H1 (cell line): ENCODE measurements at regions not wholly inside any gene's neighbourhood (a gene's known extent, or its start where the extent isn't known, plus 50 kb on each side); places are given as distances from the start of the nearest gene placed in this dataset.

Experiments
- KDM5A ChIP-seq: fragments of 200-600 bp; IDR thresholded peaks from 2 replicates; pipeline ENCODE4 v1.7.1; 2012; ENCODE audit warnings: mild to moderate bottlenecking, low read length, inconsistent platforms, mixed read lengths
- POU5F1 ChIP-seq: IDR thresholded peaks from 2 replicates; pipeline ENCODE4 v1.6.1; 2011; ENCODE audit warnings: low read depth, mild to moderate bottlenecking, low read length, moderate library complexity
- TF ChIP-seq, protein P1 (sequence below): fragments of 300-600 bp; sonication (generic); IDR thresholded peaks from 2 replicates; pipeline ENCODE4 v1.7.1; 2012; ENCODE audit warnings: low read length, moderate library complexity, mild to moderate bottlenecking, inconsistent platforms; ENCODE audit not compliant: insufficient replicate concordance

DNA sequence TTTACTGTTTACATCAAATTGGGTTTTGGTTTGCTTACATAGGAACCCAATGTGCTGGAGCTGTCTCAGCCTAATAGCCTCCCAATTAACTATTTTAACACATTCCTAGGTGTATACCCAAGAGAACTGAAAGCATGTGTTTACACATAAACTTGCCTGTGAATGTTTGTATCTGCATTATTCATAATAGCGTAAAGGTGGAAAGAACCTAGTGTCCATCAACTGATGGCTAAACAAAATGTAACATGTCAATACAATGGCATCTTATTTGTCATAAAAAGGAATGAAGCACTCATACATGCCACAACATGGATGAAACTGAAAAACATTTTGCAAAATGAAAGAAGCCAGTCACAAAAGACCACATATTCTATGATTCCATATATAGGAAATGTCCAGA lies 160.6 kb upstream of the EEPD1 start (continued):
- TF ChIP-seq, protein P1, sequence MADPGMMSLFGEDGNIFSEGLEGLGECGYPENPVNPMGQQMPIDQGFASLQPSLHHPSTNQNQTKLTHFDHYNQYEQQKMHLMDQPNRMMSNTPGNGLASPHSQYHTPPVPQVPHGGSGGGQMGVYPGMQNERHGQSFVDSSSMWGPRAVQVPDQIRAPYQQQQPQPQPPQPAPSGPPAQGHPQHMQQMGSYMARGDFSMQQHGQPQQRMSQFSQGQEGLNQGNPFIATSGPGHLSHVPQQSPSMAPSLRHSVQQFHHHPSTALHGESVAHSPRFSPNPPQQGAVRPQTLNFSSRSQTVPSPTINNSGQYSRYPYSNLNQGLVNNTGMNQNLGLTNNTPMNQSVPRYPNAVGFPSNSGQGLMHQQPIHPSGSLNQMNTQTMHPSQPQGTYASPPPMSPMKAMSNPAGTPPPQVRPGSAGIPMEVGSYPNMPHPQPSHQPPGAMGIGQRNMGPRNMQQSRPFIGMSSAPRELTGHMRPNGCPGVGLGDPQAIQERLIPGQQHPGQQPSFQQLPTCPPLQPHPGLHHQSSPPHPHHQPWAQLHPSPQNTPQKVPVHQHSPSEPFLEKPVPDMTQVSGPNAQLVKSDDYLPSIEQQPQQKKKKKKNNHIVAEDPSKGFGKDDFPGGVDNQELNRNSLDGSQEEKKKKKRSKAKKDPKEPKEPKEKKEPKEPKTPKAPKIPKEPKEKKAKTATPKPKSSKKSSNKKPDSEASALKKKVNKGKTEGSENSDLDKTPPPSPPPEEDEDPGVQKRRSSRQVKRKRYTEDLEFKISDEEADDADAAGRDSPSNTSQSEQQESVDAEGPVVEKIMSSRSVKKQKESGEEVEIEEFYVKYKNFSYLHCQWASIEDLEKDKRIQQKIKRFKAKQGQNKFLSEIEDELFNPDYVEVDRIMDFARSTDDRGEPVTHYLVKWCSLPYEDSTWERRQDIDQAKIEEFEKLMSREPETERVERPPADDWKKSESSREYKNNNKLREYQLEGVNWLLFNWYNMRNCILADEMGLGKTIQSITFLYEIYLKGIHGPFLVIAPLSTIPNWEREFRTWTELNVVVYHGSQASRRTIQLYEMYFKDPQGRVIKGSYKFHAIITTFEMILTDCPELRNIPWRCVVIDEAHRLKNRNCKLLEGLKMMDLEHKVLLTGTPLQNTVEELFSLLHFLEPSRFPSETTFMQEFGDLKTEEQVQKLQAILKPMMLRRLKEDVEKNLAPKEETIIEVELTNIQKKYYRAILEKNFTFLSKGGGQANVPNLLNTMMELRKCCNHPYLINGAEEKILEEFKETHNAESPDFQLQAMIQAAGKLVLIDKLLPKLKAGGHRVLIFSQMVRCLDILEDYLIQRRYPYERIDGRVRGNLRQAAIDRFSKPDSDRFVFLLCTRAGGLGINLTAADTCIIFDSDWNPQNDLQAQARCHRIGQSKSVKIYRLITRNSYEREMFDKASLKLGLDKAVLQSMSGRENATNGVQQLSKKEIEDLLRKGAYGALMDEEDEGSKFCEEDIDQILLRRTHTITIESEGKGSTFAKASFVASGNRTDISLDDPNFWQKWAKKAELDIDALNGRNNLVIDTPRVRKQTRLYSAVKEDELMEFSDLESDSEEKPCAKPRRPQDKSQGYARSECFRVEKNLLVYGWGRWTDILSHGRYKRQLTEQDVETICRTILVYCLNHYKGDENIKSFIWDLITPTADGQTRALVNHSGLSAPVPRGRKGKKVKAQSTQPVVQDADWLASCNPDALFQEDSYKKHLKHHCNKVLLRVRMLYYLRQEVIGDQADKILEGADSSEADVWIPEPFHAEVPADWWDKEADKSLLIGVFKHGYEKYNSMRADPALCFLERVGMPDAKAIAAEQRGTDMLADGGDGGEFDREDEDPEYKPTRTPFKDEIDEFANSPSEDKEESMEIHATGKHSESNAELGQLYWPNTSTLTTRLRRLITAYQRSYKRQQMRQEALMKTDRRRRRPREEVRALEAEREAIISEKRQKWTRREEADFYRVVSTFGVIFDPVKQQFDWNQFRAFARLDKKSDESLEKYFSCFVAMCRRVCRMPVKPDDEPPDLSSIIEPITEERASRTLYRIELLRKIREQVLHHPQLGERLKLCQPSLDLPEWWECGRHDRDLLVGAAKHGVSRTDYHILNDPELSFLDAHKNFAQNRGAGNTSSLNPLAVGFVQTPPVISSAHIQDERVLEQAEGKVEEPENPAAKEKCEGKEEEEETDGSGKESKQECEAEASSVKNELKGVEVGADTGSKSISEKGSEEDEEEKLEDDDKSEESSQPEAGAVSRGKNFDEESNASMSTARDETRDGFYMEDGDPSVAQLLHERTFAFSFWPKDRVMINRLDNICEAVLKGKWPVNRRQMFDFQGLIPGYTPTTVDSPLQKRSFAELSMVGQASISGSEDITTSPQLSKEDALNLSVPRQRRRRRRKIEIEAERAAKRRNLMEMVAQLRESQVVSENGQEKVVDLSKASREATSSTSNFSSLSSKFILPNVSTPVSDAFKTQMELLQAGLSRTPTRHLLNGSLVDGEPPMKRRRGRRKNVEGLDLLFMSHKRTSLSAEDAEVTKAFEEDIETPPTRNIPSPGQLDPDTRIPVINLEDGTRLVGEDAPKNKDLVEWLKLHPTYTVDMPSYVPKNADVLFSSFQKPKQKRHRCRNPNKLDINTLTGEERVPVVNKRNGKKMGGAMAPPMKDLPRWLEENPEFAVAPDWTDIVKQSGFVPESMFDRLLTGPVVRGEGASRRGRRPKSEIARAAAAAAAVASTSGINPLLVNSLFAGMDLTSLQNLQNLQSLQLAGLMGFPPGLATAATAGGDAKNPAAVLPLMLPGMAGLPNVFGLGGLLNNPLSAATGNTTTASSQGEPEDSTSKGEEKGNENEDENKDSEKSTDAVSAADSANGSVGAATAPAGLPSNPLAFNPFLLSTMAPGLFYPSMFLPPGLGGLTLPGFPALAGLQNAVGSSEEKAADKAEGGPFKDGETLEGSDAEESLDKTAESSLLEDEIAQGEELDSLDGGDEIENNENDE, result no peak
- no peak for TF ChIP-seq POU5F1
- no peak for TF ChIP-seq KDM5A
